ENCODE measurements at regions not wholly inside any gene's neighbourhood (a gene's known extent, or its start where the extent isn't known, plus 50 kb on each side); places are given as distances from the start of the nearest gene placed in this dataset.

GRCh38 chr16:13587181-13587580 is 332.8 kb upstream of the ERCC4 start:
- Histone ChIP-seq H3K4me1 (ENCODE audit: control insufficient read depth in 1 of 2, insufficient read depth in 2 of 2, low read length in 2 of 2) (no peaks in the 10 kb centered on the region), H4K20me1 (ENCODE audit: insufficient read depth, low read length) (no peaks in the 10 kb centered on the region), H3K27me3 (ENCODE audit: control insufficient read depth in 2 of 2, insufficient read depth in 2 of 2, low read length in 2 of 2) (no peaks in the 10 kb centered on the region), H3K27ac (ENCODE audit: low read depth in 1 of 2, low read length in 2 of 2) (no peak overlapping the region), H3K4me2 (replicated peaks; ENCODE audit: extremely low read depth, low read length, poor library complexity, severe bottlenecking) (no peak overlapping the region), H3K4me3 (replicated peaks in 1 of 3; ENCODE audit: low read depth in 2 of 3, low read length in 3 of 3) (no peak overlapping the region), H3K36me3 (replicated peaks in 1 of 2; ENCODE audit: control insufficient read depth in 1 of 2, insufficient read depth in 2 of 2, low read length in 2 of 2) (no peaks in the 10 kb centered on the region), H3K9me3 (replicated peaks in 1 of 2; ENCODE audit: control insufficient read depth in 1 of 2, insufficient read depth in 1 of 2, low read length in 2 of 2) (peaks cover 0 to 12% of the 10 kb centered on the region in 2 donors), H2AFZ (ENCODE audit: insufficient read depth, low read depth, low read length, poor library complexity, severe bottlenecking) (no peak overlapping the region), H3K9ac (ENCODE audit: insufficient read depth, low read length, poor library complexity, severe bottlenecking) (no peak overlapping the region), H3K79me2 (ENCODE audit: insufficient read depth, low read length) (no peaks in the 10 kb centered on the region)
- H3K9me3 Mint-ChIP-seq, result peaks cover 0 to 13% (median 8%) of the 10 kb centered on the region in 7 donors
- H3K27me3 Mint-ChIP-seq (ENCODE audit: low read depth in 3 of 3), result peaks cover 0 to 3% (median 2%) of the 10 kb centered on the region in 3 donors
- no CpG with 5 or more reads among the region's 1 CpG for WGBS (ENCODE audit: insufficient coverage)
- no peak overlapping the region for H3K4me3 Mint-ChIP-seq
- DNase-seq, result no peak
- no peaks in the 10 kb centered on the region for H3K4me1 Mint-ChIP-seq
- intact Hi-C loops (cut with micrococcal nuclease), result no loop called here
- no peaks in the 10 kb centered on the region for H3K36me3 Mint-ChIP-seq
- TF ChIP-seq CTCF (IDR thresholded peaks at IDR 0.05), result no peak
- H3K27ac Mint-ChIP-seq, result no peak overlapping the region

GRCh38 chr16:13594823-13595222 is 325.1 kb upstream of the ERCC4 start:
- H3K36me3 ChIP-seq (replicated peaks in 1 of 2; ENCODE audit: control insufficient read depth in 1 of 2, insufficient read depth in 2 of 2, low read length in 2 of 2), result no peaks in the 10 kb centered on the region
- no peak for DNase-seq
- Mint-ChIP-seq H3K4me3 (no peak overlapping the region), H3K4me1 (no peaks in the 10 kb centered on the region), H3K36me3 (no peaks in the 10 kb centered on the region), H3K27me3 (ENCODE audit: low read depth in 3 of 3) (peaks cover 0 to 3% (median 0%) of the 10 kb centered on the region in 3 donors), H3K27ac (no peak overlapping the region), H3K9me3 (peaks cover 6 to 22% (median 11%) of the 10 kb centered on the region in 7 donors)
- H2AFZ ChIP-seq (ENCODE audit: insufficient read depth, low read depth, low read length, poor library complexity, severe bottlenecking), result no peak overlapping the region
- H3K27me3 ChIP-seq (ENCODE audit: control insufficient read depth in 2 of 2, insufficient read depth in 2 of 2, low read length in 2 of 2), result no peaks in the 10 kb centered on the region
- intact Hi-C loops (cut with micrococcal nuclease), result no loop called here
- no peak overlapping the region for H3K9ac ChIP-seq (ENCODE audit: insufficient read depth, low read length, poor library complexity, severe bottlenecking)
- no peaks in the 10 kb centered on the region for H4K20me1 ChIP-seq (ENCODE audit: insufficient read depth, low read length)
- H3K27ac ChIP-seq (ENCODE audit: low read depth in 1 of 2, low read length in 2 of 2), result no peak overlapping the region
- no peak overlapping the region for H3K4me2 ChIP-seq (replicated peaks; ENCODE audit: extremely low read depth, low read length, poor library complexity, severe bottlenecking)
- no peaks in the 10 kb centered on the region for H3K4me1 ChIP-seq (ENCODE audit: control insufficient read depth in 1 of 2, insufficient read depth in 2 of 2, low read length in 2 of 2)
- H3K9me3 ChIP-seq (replicated peaks in 1 of 2; ENCODE audit: control insufficient read depth in 1 of 2, insufficient read depth in 1 of 2, low read length in 2 of 2), result peaks cover 0 to 17% of the 10 kb centered on the region in 2 donors
- no peaks in the 10 kb centered on the region for H3K79me2 ChIP-seq (ENCODE audit: insufficient read depth, low read length)
- H3K4me3 ChIP-seq (replicated peaks in 1 of 3; ENCODE audit: low read depth in 2 of 3, low read length in 3 of 3), result no peak overlapping the region
- TF ChIP-seq CTCF (IDR thresholded peaks at IDR 0.05), result no peak
- 21% methylated on average over 2 of the region's 3 CpGs for WGBS (ENCODE audit: insufficient coverage)

All from CD14-positive monocyte (primary cell).